Globus pallidus (tissue), 1 donor: ENCODE measurements at regions not wholly inside any gene's neighbourhood (a gene's known extent, or its start where the extent isn't known, plus 50 kb on each side); places are given as distances from the start of the nearest gene placed in this dataset.
"Not testable (repeated sequence)": the region's sequence is repeated elsewhere in the genome, so short reads cannot be mapped to it uniquely, and the experiment has no call there.

ENCODE experiments used
- DNase-seq: peaks from one replicate; pipeline ENCODE4 v3.0.0-alpha.2; 2015; ENCODE audit warnings: low spot score

- DNase-seq = no peak
Measured at GRCh38 chrX:131356725-131357124, 67.6 kb upstream of the IGSF1 start.

GRCh38 chrX:131359611-131360010, 70.5 kb upstream of the IGSF1 start:
- no peak for DNase-seq

GRCh38 chrX:131365766-131366165, 76.7 kb upstream of the IGSF1 start:
- no peak for DNase-seq

GRCh38 chrX:131366407-131366806, 77.3 kb upstream of the IGSF1 start:
- peak; percentile 23 for DNase-seq

- no peak for DNase-seq
Measured at GRCh38 chrX:131388293-131388692, 99.2 kb upstream of the IGSF1 start.

- no peak for DNase-seq
Measured at GRCh38 chrX:131392666-131393065, 103.6 kb upstream of the IGSF1 start.

GRCh38 chrX:131393426-131393825, 104.3 kb upstream of the IGSF1 start:
- no peak for DNase-seq

GRCh38 chrX:131394384-131394783, 105.3 kb upstream of the IGSF1 start:
- DNase-seq = no peak

GRCh38 chrX:131397891-131398290, 108.8 kb upstream of the IGSF1 start:
- DNase-seq = no peak

GRCh38 chrX:131399678-131400428, 110.7 kb upstream of the IGSF1 start:
- no peak for DNase-seq

GRCh38 chrX:131402124-131402811, 113.2 kb upstream of the IGSF1 start:
- no peak for DNase-seq

GRCh38 chrX:131405497-131405896, 116.4 kb upstream of the IGSF1 start:
- no peak for DNase-seq

GRCh38 chrX:131424895-131425294, 119.0 kb upstream of the OR13H1 start:
- DNase-seq = no peak

- DNase-seq = not testable (repeated sequence)
Measured at GRCh38 chrX:131430465-131430864, 113.4 kb upstream of the OR13H1 start.

GRCh38 chrX:131441033-131441432, 102.8 kb upstream of the OR13H1 start:
- no peak for DNase-seq

- DNase-seq = no peak
Measured at GRCh38 chrX:131445955-131446354, 97.9 kb upstream of the OR13H1 start.

GRCh38 chrX:131461855-131462254, 82.0 kb upstream of the OR13H1 start:
- DNase-seq = not testable (repeated sequence)

GRCh38 chrX:131473809-131474208, 70.1 kb upstream of the OR13H1 start:
- not testable (repeated sequence) for DNase-seq

GRCh38 chrX:131477498-131477897, 66.4 kb upstream of the OR13H1 start:
- no peak for DNase-seq
